Heart left ventricle (tissue), 16 donors: ENCODE measurements at regions not wholly inside any gene's neighbourhood (a gene's known extent, or its start where the extent isn't known, plus 50 kb on each side); places are given as distances from the start of the nearest gene placed in this dataset.
"Not testable (repeated sequence)": the region's sequence is repeated elsewhere in the genome, so short reads cannot be mapped to it uniquely, and the experiment has no call there.

Experiments used
- ATAC-seq, 4 donors: fragments of 200-7000 bp; cut with Tn5 transposase; one replicate each; pipeline ENCODE4 v1.9.1; 2020 to 2022; ENCODE audit warnings: moderate library complexity in 4 of 4, mild to moderate bottlenecking in 3 of 4, moderate number of reproducible peaks in 1 of 4
- DNase-seq, 5 donors: peaks; one replicate each; pipeline ENCODE4 v3.0.0-alpha.2; 2020
- H3K27ac ChIP-seq, 12 donors: fragments of 200-600 bp; sonication (generic) in 4 of 12; one replicate each; pipeline versions ENCODE4 v1.5.0 to v1.8.0; 2016 to 2022; ENCODE audit warnings: mild to moderate bottlenecking in 2 of 12
- H3K27me3 ChIP-seq, 9 donors: fragments of 200-600 bp; sonication (generic) in 2 of 9; one replicate each; pipeline versions ENCODE4 v1.5.1 to v1.8.0; 2016 to 2022; ENCODE audit warnings: mild to moderate bottlenecking in 3 of 9
- H3K36me3 ChIP-seq, 9 donors: fragments of 200-600 bp; sonication (generic) in 2 of 9; one replicate each; pipeline versions ENCODE4 v1.5.0 to v1.8.0; 2018 to 2022; ENCODE audit warnings: mild to moderate bottlenecking in 2 of 9
- H3K4me1 ChIP-seq, 12 donors: fragments of 200-600 bp; sonication (generic) in 4 of 12; one replicate each; pipeline versions ENCODE4 v1.5.0 to v1.8.0; 2016 to 2022; ENCODE audit warnings: mild to moderate bottlenecking in 3 of 12
- H3K4me3 ChIP-seq, 12 donors: fragments of 200-600 bp; sonication (generic) in 4 of 12; one replicate each; pipeline versions ENCODE4 v1.5.0 to v1.8.0; 2017 to 2022; ENCODE audit warnings: mild to moderate bottlenecking in 9 of 12, moderate library complexity in 4 of 12
- H3K9me3 ChIP-seq, 12 donors: fragments of 200-600 bp; sonication (generic) in 4 of 12; one replicate each; pipeline versions ENCODE4 v1.5.0 to v1.8.0; 2016 to 2022; ENCODE audit warnings: mild to moderate bottlenecking in 1 of 12
- POLR2A ChIP-seq, 2 donors: fragments of 450-650 bp; IDR thresholded peaks; one replicate each; pipeline ENCODE4 v1.6.1; 2017; ENCODE audit warnings: antibody characterized with exemption in 2 of 2, mild to moderate bottlenecking in 2 of 2, moderate library complexity in 2 of 2
- WGBS, 4 donors: extraction: QIAGEN DNeasy Blood & Tissue Kit in 2 of 4; methylation state at CpG; one replicate each; pipeline versions ENCODE4 v1.1.5 to v1.1.7; 2013 to 2018; 5-methylcytosine and 5-hydroxymethylcytosine counted together
- intact Hi-C, 10 donors: fragments of 100-400 bp; cut with DNase I; formaldehyde crosslinking; loops; one replicate each; pipeline versions ENCODE4 v1.11.1 to v1.14.2; 2022
- TF ChIP-seq, protein P1 (sequence below), 12 donors: fragments of 200-600 bp; sonication (generic) in 4 of 12; IDR thresholded peaks; one replicate each; pipeline versions ENCODE4 v1.5.0 to v1.8.0; 2018 to 2022; ENCODE audit warnings: antibody characterized with exemption in 12 of 12, mild to moderate bottlenecking in 5 of 12
- donor health status: ischemic (EF 13 %, LVEDD 7.1; RV severe dilation, severe dysfunction).
- donor health status: healthy with polysubstance abuse.
- donor health status: DM: no; HTN: yes; CAD: no.
- donor health status: DM: no; HTN: no; CAD: no.
- donor health status: ischemic (EF 25% LVEDD 6.9; RV normal size, moderate dysfunction).
- donor health status: ischemic (EF 25% LVEDD 5.7; RV mildly dilated, moderate dysfunction).
- donor health status: healthy.
- donor health status: DM: yes; HTN: yes; CAD: no.
- donor health status: ischemic (EF 35%, LVEDD 5.7; RV mildly dilated, moderate dysfunction).
- donor health status: nonischemic (EF 11% LVEDD 7.7; RV severe dilation, severe dysfunction).
- donor health status: DM: yes; HTN: yes; CAD: no.
- donor health status: PGD.
- donor health status: ischemic (EF 29% LVEDD 5.4; RV normal size, mild dysfunction).
- donor health status: nonischemic (EF 23%, LVEDD 6.1; RV moderate dilation, normal function).

- WGBS, 4 donors = 50 to 63% (median 58%) methylated on average over 2 of the region's 2 CpGs
- Histone ChIP-seq H3K27ac (no peak overlapping the region), H3K9me3 (peaks cover 0 to 5% (median 0%) of the 10 kb centered on the region in 12 donors), H3K27me3 (no peaks in the 10 kb centered on the region), H3K4me3 (no peak overlapping the region), H3K4me1 (no peaks in the 10 kb centered on the region), H3K36me3 (no peaks in the 10 kb centered on the region)
- ATAC-seq = no peak
- intact Hi-C loops = no loop called here
- TF ChIP-seq, protein P1, sequence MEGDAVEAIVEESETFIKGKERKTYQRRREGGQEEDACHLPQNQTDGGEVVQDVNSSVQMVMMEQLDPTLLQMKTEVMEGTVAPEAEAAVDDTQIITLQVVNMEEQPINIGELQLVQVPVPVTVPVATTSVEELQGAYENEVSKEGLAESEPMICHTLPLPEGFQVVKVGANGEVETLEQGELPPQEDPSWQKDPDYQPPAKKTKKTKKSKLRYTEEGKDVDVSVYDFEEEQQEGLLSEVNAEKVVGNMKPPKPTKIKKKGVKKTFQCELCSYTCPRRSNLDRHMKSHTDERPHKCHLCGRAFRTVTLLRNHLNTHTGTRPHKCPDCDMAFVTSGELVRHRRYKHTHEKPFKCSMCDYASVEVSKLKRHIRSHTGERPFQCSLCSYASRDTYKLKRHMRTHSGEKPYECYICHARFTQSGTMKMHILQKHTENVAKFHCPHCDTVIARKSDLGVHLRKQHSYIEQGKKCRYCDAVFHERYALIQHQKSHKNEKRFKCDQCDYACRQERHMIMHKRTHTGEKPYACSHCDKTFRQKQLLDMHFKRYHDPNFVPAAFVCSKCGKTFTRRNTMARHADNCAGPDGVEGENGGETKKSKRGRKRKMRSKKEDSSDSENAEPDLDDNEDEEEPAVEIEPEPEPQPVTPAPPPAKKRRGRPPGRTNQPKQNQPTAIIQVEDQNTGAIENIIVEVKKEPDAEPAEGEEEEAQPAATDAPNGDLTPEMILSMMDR (IDR thresholded peaks at IDR 0.05) = no peak
- no peak for TF ChIP-seq POLR2A (IDR thresholded peaks at IDR 0.05)
- no peak for DNase-seq
These were observed 584.1 kb downstream of the TFAP2A start for GRCh38 chr6:9830808-9831207.

- no peaks in the 10 kb centered on the region for H3K27me3 ChIP-seq
- H3K27ac ChIP-seq = no peak overlapping the region
- WGBS, 4 donors = 83 to 88% (median 87%) methylated on average over 4 of the region's 4 CpGs
- DNase-seq (no peak), ATAC-seq (no peak)
- intact Hi-C loops = no loop called here
- H3K4me3 ChIP-seq = no peak overlapping the region
- TF ChIP-seq POLR2A (IDR thresholded peaks at IDR 0.05) = no peak
- TF ChIP-seq, protein P1 (IDR thresholded peaks at IDR 0.05) = no peak
- H3K4me1 ChIP-seq = no peaks in the 10 kb centered on the region
- no peaks in the 10 kb centered on the region for H3K9me3 ChIP-seq
- no peaks in the 10 kb centered on the region for H3K36me3 ChIP-seq
These were observed 589.3 kb downstream of the TFAP2A start for GRCh38 chr6:9825526-9825925.

DNA sequence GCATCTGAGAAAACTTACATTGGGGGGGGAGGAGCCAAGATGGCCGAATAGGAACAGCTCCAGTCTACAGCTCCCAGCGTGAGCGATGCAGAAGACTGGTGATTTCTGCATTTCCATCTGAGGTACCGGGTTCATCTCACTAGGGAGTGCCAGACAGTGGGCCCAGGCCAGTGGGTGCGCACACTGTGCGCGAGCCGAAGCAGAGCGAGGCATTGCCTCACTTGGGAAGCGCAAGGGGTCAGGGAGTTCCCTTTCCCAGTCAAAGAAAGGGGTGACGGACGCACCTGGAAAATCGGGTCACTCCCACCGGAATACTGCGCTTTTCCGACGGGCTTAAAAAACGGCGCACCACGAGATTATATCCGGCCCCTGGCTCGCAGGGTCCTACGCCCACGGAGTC is 604.1 kb downstream of the TFAP2A start:
- H3K36me3 ChIP-seq, H3K4me1 ChIP-seq, H3K4me3 ChIP-seq, H3K27ac ChIP-seq, ATAC-seq, H3K27me3 ChIP-seq, H3K9me3 ChIP-seq, intact Hi-C loops, DNase-seq: not testable (repeated sequence)
- 90 to 96% (median 93%) methylated on average over 24 of the region's 24 CpGs for WGBS, 4 donors

DNA sequence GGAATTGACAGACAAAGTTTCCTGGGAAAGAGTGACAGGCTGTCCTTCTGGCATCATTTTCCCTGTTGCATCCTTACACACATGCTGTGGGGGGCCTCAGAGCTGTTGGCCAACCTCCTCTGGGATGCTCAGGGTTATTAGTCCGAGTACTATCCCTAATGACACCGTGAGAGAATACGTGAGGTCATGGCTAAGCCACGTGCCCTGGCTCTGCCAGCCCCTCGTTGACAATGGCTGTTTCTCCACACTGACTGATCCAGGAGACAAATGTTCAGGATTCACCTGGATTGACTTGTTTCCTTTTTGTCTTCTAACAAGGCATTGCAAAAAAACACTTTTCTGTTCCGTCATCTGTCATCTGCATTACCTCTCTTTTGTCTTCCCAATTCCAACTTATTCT is 604.6 kb downstream of the TFAP2A start:
- DNase-seq (no peak), ATAC-seq (no peak)
- Histone ChIP-seq H3K36me3 (no peaks in the 10 kb centered on the region), H3K9me3 (peaks cover 0 to 4% (median 0%) of the 10 kb centered on the region in 12 donors), H3K27me3 (no peaks in the 10 kb centered on the region), H3K4me1 (no peaks in the 10 kb centered on the region), H3K4me3 (no peak overlapping the region), H3K27ac (no peak overlapping the region)
- intact Hi-C loops = no loop called here
- WGBS, 4 donors = 76 to 88% (median 84%) methylated on average over 6 of the region's 6 CpGs
- TF ChIP-seq, protein P1 (IDR thresholded peaks at IDR 0.05) = no peak
- TF ChIP-seq POLR2A (IDR thresholded peaks at IDR 0.05) = no peak

GRCh38 chr6:9806195-9806594 is 608.7 kb downstream of the TFAP2A start:
- Histone ChIP-seq H3K4me3 (no peak overlapping the region), H3K27ac (no peak overlapping the region), H3K9me3 (peaks cover 0 to 4% (median 0%) of the 10 kb centered on the region in 12 donors), H3K36me3 (no peaks in the 10 kb centered on the region), H3K27me3 (no peaks in the 10 kb centered on the region), H3K4me1 (no peaks in the 10 kb centered on the region)
- TF ChIP-seq, protein P1 (IDR thresholded peaks at IDR 0.05) = no peak
- no peak for TF ChIP-seq POLR2A (IDR thresholded peaks at IDR 0.05)
- no peak for ATAC-seq
- WGBS, 4 donors = 71 to 83% (median 76%) methylated on average over 6 of the region's 6 CpGs
- intact Hi-C loops = no loop called here
- DNase-seq = no peak
